22Rv1 (cell line): ENCODE measurements at regions not wholly inside any gene's neighbourhood (a gene's known extent, or its start where the extent isn't known, plus 50 kb on each side); places are given as distances from the start of the nearest gene placed in this dataset.
A peak's percentile ranks its signal among the peaks of the same experiment; 100 is the strongest.

Experiments used
- H3K27ac ChIP-seq: fragments of 450-650 bp; 2 replicates; pipeline ENCODE4 v1.5.1; 2017
- CTCF ChIP-seq: fragments of 450-650 bp; IDR thresholded peaks from 2 replicates; pipeline ENCODE4 v1.5.1; 2017; ENCODE audit warnings: mild to moderate bottlenecking
- ZFX ChIP-seq: fragments of 450-650 bp; IDR thresholded peaks from 2 replicates; pipeline ENCODE4 v1.6.1; 2017; ENCODE audit warnings: antibody characterized with exemption, borderline replicate concordance

GRCh38 chr3:155029941-155030340 is 50.2 kb upstream of the MME start:
- no peak overlapping the region for H3K27ac ChIP-seq
- no peak for TF ChIP-seq ZFX
- no peak for TF ChIP-seq CTCF

DNA sequence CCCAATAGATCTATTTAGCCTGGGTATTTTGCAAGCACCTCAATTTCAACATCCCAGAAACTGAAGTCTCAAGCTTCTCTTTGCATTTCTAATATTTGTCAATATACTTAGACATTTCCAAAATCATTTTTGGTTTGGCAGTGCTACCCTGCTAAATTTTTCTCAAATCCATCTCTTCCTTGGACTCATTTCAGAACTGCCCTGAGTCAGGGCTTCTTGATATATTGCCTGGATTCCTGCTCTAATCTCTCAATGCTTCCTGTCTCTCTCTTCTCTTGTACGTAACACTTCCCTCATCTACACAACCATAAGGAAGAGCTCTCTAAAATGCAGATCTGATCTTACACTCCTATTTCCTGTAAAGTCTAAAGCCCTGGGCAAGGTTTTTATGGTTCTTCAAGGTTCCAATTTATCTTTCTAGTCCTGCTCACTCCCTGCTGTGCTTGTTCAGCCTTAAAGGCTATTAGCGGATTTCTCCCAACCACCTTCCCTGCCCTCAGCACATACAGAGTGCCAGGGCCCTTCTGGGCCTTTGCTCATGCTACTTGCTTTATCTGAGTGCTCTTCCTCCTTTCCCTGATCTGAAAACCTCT is 53.0 kb upstream of the MME start:
- no peak for TF ChIP-seq ZFX
- no peak for TF ChIP-seq CTCF
- 0 out of 2 replicates have a peak overlapping the region, but pooled peaks have one; percentile 25 for H3K27ac ChIP-seq

GRCh38 chr3:155024006-155024638 is 56.0 kb upstream of the MME start:
- TF ChIP-seq CTCF (no peak), ZFX (no peak)
- H3K27ac ChIP-seq, result no peak overlapping the region

DNA sequence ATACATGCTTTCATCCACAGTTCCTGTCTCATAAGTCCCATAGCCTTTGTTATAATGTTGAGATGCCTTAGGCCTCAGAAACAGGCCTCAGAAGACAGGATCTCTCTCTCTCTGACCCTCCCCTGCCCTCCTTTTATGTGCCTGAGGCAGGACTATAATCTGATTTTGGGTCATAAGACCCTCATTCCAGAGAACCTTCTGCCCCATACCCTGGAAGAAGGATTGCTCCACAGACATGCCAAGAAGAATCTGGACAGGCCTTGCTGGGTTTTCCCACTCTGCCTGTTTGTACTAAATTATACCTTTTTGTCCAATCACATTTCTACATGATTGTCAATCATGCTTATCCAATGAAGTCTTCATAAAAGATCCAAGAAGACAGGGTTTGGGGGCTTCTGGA is 57.2 kb upstream of the MME start:
- TF ChIP-seq CTCF, result no peak
- no peak for TF ChIP-seq ZFX

DNA sequence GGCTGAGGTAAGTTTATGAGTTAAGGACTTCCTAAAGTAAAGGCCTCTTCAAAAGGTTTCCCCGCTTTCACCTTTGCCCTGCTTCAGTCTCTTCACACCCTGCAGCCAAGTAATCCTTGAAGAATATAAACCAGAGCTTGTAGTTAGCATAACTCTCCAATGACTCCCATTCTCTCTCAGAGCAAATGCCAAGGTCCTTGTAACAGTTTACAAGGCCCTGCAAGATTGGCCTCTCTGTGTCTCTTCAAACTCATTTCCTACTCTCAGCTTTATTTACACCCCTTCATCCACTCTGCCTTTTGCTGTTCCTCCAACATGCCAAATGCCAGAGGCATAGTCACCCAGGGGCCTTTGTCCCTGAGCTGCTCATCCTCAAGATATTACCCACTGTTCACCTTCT is 60.5 kb upstream of the MME start:
- TF ChIP-seq CTCF (no peak), ZFX (no peak)
- peak overlapping the region; percentile 60 for H3K27ac ChIP-seq

More for the DNA sequence above, 57.2 kb upstream of the MME start:
- no peak overlapping the region for H3K27ac ChIP-seq

- no peak overlapping the region for H3K27ac ChIP-seq
- TF ChIP-seq CTCF, result no peak
- TF ChIP-seq ZFX, result no peak
These were observed 61.3 kb upstream of the MME start for GRCh38 chr3:155018621-155019330.
